GM12865 (cell line): ENCODE measurements at regions not wholly inside any gene's neighbourhood (a gene's known extent, or its start where the extent isn't known, plus 50 kb on each side); places are given as distances from the start of the nearest gene placed in this dataset.

Source experiments
- DNase-seq: peaks from one replicate; pipeline ENCODE4 v3.0.0; 2010; ENCODE audit warnings: low read depth
- H3K4me3 ChIP-seq: 2 replicates; pipeline ENCODE4 v1.5.1; 2011; ENCODE audit warnings: mild to moderate bottlenecking, low read depth, low read length, control low read depth
- TF ChIP-seq, protein P1 (sequence below): IDR thresholded peaks from 2 replicates; pipeline ENCODE4 v1.5.1; 2011; ENCODE audit warnings: low read length, control low read depth, low read depth, inconsistent platforms; ENCODE audit not compliant: insufficient read depth; ENCODE audit errors: missing control alignments

GRCh38 chr6:132067286-132067685 is 116.1 kb upstream of the CCN2 start:
- no peak overlapping the region for H3K4me3 ChIP-seq
- TF ChIP-seq, protein P1, sequence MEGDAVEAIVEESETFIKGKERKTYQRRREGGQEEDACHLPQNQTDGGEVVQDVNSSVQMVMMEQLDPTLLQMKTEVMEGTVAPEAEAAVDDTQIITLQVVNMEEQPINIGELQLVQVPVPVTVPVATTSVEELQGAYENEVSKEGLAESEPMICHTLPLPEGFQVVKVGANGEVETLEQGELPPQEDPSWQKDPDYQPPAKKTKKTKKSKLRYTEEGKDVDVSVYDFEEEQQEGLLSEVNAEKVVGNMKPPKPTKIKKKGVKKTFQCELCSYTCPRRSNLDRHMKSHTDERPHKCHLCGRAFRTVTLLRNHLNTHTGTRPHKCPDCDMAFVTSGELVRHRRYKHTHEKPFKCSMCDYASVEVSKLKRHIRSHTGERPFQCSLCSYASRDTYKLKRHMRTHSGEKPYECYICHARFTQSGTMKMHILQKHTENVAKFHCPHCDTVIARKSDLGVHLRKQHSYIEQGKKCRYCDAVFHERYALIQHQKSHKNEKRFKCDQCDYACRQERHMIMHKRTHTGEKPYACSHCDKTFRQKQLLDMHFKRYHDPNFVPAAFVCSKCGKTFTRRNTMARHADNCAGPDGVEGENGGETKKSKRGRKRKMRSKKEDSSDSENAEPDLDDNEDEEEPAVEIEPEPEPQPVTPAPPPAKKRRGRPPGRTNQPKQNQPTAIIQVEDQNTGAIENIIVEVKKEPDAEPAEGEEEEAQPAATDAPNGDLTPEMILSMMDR = no peak
- no peak for DNase-seq

DNA sequence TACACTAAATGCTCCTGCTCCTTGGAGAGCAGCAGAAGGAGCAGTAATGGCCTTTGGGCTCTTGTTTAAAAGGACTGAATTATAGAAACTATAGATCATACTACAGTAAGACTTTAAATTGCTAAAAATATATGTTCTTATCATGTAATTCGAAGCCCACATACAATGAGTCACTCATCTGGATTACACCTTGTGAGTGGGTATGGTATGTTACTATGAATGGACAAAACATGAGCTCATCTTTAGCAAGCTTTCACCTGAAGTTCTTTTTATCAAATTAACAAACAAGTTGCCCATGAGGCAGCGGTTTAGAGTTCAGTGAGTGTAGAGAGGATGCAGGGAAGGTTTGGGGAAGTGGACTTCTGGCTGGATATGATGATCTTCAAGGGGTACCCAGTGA is 114.4 kb upstream of the CCN2 start:
- DNase-seq = no peak
- no peak overlapping the region for H3K4me3 ChIP-seq
- TF ChIP-seq, protein P1 = no peak

DNA sequence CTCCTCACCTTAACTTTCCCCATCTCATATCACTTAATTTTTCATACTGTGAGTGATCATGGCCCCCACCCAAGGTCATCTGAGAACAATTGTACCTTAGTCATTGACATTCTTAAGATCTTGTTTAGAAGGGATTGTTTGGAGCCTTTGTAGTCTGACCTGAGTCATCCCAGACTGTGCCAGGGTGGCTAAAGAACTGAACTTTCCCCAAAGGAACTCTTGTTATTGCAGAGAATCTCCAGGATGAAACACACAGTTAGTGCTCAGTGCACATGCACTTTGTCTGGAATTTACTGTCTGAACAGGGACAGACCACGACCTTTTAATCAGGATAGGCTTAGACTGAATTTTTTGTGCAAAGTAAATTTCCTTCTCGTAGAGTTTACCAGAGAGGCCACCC is 112.6 kb upstream of the CCN2 start:
- DNase-seq = no peak
- no peak overlapping the region for H3K4me3 ChIP-seq
- TF ChIP-seq, protein P1 = no peak

DNA sequence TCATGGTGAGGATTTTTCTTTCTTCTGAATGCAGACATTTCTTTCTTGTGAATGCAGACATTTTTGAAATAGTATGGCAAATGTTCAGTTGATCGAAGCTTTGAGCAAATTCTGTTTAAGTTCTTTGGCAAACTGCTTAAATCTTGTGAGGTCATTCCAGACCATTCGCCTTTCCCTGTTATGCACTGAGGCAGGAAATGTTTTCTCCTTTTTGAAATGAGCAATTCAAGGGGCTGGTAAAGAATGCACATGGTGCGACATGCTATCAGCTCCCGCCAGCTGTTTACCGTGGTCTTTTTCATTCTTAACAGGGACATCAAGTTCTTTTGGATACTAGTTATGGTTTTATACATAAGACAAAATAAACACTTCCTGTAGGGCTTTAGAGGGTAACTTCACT is 112.0 kb upstream of the CCN2 start:
- no peak overlapping the region for H3K4me3 ChIP-seq
- TF ChIP-seq, protein P1 = no peak
- DNase-seq = no peak

DNA sequence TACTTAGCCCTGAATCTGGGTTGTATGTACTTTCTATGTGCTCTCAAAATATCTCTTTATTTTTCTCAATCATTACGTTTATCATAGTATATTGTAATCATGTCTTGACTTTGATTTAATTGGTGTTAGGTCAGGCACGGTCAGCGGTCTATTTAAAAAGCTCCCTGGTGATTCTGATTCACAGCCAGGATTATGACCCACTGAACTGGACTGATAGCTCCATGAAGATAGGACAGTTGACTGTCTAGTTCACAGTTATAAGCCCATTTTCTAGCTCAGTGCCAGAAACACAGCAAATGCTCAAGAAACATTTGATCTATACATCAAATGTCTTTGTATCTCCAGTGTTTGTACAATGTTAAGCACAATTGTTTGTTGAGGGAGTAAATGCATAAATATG is 111.5 kb upstream of the CCN2 start:
- TF ChIP-seq, protein P1 = no peak
- no peak for DNase-seq
- no peak overlapping the region for H3K4me3 ChIP-seq

DNA sequence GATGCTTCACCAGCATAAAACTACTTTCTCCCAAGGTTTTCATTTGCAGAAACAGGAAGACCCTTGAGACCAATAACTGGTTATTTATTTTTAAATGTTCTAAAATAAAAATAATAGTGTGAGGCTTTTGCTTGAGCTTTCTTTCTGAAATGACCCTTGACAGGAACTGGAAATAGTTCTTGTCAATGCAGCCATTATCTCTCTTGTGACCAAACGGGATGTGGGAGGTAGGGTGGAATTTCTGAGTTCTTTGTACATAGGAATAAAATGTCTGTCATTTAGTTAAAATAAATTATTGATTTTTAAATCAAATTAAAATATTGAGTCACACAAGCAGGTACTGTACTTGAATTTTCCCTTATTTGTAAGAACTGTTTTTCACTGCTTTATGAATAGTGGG is 110.2 kb upstream of the CCN2 start:
- DNase-seq = no peak
- TF ChIP-seq, protein P1 = no peak
- H3K4me3 ChIP-seq = no peak overlapping the region

DNA sequence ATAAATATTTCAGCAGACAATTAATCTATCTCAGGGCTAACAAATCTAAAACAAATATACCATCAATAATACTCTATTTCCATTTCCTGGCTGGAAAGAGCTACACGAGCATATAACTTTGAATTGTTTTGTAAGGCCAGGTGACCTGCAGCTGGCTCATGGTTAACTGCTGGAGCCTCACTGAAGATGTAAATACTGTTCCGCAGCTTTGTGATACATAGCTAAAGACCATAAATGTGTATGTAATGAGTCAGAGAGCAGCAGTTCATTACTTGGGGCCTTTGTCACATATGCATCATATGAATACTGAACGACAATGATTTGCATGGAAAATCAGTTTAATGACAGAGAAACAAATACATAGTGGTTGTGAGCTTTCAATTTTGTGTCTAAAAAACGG is 109.4 kb upstream of the CCN2 start:
- no peak overlapping the region for H3K4me3 ChIP-seq
- DNase-seq = no peak
- TF ChIP-seq, protein P1 = no peak
